ENCODE measurements at regions not wholly inside any gene's neighbourhood (a gene's known extent, or its start where the extent isn't known, plus 50 kb on each side); places are given as distances from the start of the nearest gene placed in this dataset.
A peak's percentile ranks its signal among the peaks of the same experiment; 100 is the strongest.

DNA sequence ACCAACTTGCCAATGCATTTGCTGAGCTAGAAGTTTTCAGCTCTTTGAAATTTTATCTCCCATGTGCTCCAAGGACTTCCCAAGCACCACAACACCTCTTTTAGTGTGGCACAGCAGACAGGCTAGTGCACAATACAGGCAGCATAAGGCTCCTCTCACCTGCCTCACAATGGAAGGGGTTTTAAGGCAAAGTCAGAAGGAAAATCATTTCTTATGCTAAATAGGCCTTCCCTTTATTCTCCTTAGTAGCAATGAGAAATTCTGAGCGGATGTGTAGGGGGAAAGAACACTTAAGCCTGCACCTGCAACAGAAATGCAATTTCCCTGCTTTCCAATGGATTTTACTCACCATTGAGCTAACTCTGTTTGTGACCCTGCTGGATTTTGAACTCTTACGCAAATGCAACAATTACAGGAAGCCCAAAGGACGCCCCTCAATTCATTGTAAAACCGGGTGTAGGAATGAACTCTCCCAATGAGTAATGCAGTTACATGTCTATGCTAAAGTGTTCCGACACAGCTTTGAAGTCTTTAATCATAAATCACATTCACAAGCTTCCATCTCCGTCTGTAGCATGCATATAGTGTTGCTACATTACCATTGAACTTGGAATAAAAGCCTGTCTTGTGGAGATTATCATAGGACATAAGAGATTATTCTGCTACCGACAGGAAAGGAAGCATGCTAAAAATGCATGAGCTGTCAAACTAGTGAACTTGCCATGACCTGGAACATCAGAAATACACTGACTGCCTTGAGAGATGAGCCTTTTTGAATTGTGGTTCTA is 1084.9 kb downstream of the RPA4 start (continued):
- no peak for TF ChIP-seq ZBTB21 (CRISPR knock-in tag; IDR thresholded peaks at IDR 0.05; ENCODE audit: borderline replicate concordance)
- no peak for TF ChIP-seq FOXP1 (CRISPR knock-in tag; IDR thresholded peaks at IDR 0.05; ENCODE audit: borderline replicate concordance)
- no peak for TF ChIP-seq PRRX2 (CRISPR knock-in tag; IDR thresholded peaks at IDR 0.05)
- TF ChIP-seq, protein P1, sequence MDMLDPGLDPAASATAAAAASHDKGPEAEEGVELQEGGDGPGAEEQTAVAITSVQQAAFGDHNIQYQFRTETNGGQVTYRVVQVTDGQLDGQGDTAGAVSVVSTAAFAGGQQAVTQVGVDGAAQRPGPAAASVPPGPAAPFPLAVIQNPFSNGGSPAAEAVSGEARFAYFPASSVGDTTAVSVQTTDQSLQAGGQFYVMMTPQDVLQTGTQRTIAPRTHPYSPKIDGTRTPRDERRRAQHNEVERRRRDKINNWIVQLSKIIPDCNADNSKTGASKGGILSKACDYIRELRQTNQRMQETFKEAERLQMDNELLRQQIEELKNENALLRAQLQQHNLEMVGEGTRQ (CRISPR knock-in tag; IDR thresholded peaks at IDR 0.05): no peak
- no peak for TF ChIP-seq ZNF416 (CRISPR knock-in tag; IDR thresholded peaks at IDR 0.05)
- TF ChIP-seq SOX15 (CRISPR knock-in tag; IDR thresholded peaks at IDR 0.05): no peak
- TF ChIP-seq PREB (CRISPR knock-in tag; IDR thresholded peaks at IDR 0.05; ENCODE audit: borderline replicate concordance): no peak
- no peak for TF ChIP-seq NFYB (CRISPR knock-in tag; conservative IDR thresholded peaks at IDR 0.05; ENCODE audit: low read depth)

- no peak for TF ChIP-seq ZNF232 (CRISPR knock-in tag; IDR thresholded peaks at IDR 0.05)
- no peak for TF ChIP-seq SMAD3 (CRISPR knock-in tag; IDR thresholded peaks at IDR 0.05; ENCODE audit: borderline replicate concordance)
- no peak for TF ChIP-seq FOXJ3 (CRISPR knock-in tag; IDR thresholded peaks at IDR 0.05; ENCODE audit: borderline replicate concordance)
- no peak for TF ChIP-seq ZMAT4 (CRISPR knock-in tag; IDR thresholded peaks at IDR 0.05)
- TF ChIP-seq IRF2 (CRISPR knock-in tag; IDR thresholded peaks at IDR 0.05; ENCODE audit: borderline replicate concordance, low read depth): no peak
- no peak for TF ChIP-seq OVOL2 (CRISPR knock-in tag; IDR thresholded peaks at IDR 0.05; ENCODE audit: borderline replicate concordance)
- TF ChIP-seq EMX1 (CRISPR knock-in tag; IDR thresholded peaks at IDR 0.05): no peak
- no peak for TF ChIP-seq TEAD1 (CRISPR knock-in tag; IDR thresholded peaks at IDR 0.05)
- TF ChIP-seq, protein P2, sequence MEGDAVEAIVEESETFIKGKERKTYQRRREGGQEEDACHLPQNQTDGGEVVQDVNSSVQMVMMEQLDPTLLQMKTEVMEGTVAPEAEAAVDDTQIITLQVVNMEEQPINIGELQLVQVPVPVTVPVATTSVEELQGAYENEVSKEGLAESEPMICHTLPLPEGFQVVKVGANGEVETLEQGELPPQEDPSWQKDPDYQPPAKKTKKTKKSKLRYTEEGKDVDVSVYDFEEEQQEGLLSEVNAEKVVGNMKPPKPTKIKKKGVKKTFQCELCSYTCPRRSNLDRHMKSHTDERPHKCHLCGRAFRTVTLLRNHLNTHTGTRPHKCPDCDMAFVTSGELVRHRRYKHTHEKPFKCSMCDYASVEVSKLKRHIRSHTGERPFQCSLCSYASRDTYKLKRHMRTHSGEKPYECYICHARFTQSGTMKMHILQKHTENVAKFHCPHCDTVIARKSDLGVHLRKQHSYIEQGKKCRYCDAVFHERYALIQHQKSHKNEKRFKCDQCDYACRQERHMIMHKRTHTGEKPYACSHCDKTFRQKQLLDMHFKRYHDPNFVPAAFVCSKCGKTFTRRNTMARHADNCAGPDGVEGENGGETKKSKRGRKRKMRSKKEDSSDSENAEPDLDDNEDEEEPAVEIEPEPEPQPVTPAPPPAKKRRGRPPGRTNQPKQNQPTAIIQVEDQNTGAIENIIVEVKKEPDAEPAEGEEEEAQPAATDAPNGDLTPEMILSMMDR (IDR thresholded peaks at IDR 0.05): no peak
- no peak for TF ChIP-seq ZNF423 (CRISPR knock-in tag; IDR thresholded peaks at IDR 0.05)
- no peak for TF ChIP-seq MYBL2 (CRISPR knock-in tag; IDR thresholded peaks at IDR 0.05)
- no peak for TF ChIP-seq RORB (CRISPR knock-in tag; IDR thresholded peaks at IDR 0.05)
- no peak for TF ChIP-seq NR1H2 (CRISPR knock-in tag; IDR thresholded peaks at IDR 0.05)
- peaks cover 64% of the 10 kb centered on the region for H3K4me1 Mint-ChIP-seq
- peak; percentile 96 for ATAC-seq
- CTCF ChIA-PET: no interaction called here
- no peaks in the 10 kb centered on the region for H3K27me3 Mint-ChIP-seq (ENCODE audit: low read depth)
- no peak for DNase-seq (ENCODE audit: low spot score)
- H3K4me3 Mint-ChIP-seq: peak overlapping the region; percentile 35; the same call in 1 of the 2 replicates
- H3K27ac Mint-ChIP-seq: peak overlapping the region; percentile 99
- POLR2A ChIA-PET: no interaction called here
- H3K9me3 Mint-ChIP-seq: peaks cover 13% of the 10 kb centered on the region
- peaks cover 13% of the 10 kb centered on the region for H3K36me3 Mint-ChIP-seq
Observed at GRCh38 chrX:97984641-97985040, 1100.9 kb downstream of the RPA4 start.

GRCh38 chrX:97985096-97985495 is 1101.4 kb downstream of the RPA4 start:
- CTCF ChIA-PET: no interaction called here
- POLR2A ChIA-PET: no interaction called here
- no peaks in the 10 kb centered on the region for H3K27me3 Mint-ChIP-seq (ENCODE audit: low read depth)

More at GRCh38 chrX:97985096-97985495, 1101.4 kb downstream of the RPA4 start:
- ATAC-seq: no peak
- Mint-ChIP-seq H3K4me3 (peak overlapping the region; percentile 35; the same call in 1 of the 2 replicates), H3K9me3 (peaks cover 13% of the 10 kb centered on the region), H3K36me3 (peaks cover 13% of the 10 kb centered on the region), H3K4me1 (peaks cover 61% of the 10 kb centered on the region), H3K27ac (peak overlapping the region; percentile 99)
- TF ChIP-seq CBFB (CRISPR knock-in tag; IDR thresholded peaks at IDR 0.05; ENCODE audit: low read depth) (no peak), ZMAT4 (CRISPR knock-in tag; IDR thresholded peaks at IDR 0.05) (no peak), IRF2 (CRISPR knock-in tag; IDR thresholded peaks at IDR 0.05; ENCODE audit: borderline replicate concordance, low read depth) (no peak), ZNF121 (CRISPR knock-in tag; IDR thresholded peaks at IDR 0.05) (no peak), ATF1 (CRISPR knock-in tag; IDR thresholded peaks at IDR 0.05) (no peak), ZBTB21 (CRISPR knock-in tag; IDR thresholded peaks at IDR 0.05; ENCODE audit: borderline replicate concordance) (no peak)
- DNase-seq (ENCODE audit: low spot score): no peak
